ENCODE measurements at regions not wholly inside any gene's neighbourhood (a gene's known extent, or its start where the extent isn't known, plus 50 kb on each side); places are given as distances from the start of the nearest gene placed in this dataset.
"Not testable (repeated sequence)": the region's sequence is repeated elsewhere in the genome, so short reads cannot be mapped to it uniquely, and the experiment has no call there.

- TF ChIP-seq CTCF (IDR thresholded peaks at IDR 0.05; ENCODE audit: low read depth, low read length): no peak
- no peak for DNase-seq (ENCODE audit: extremely low read depth, low read depth)
These were observed 203.9 kb upstream of the IRS2 start for GRCh38 chr13:109990296-109990695.

GRCh38 chr13:109989686-109990085 is 203.3 kb upstream of the IRS2 start:
- DNase-seq (ENCODE audit: extremely low read depth, low read depth): no peak
- TF ChIP-seq CTCF (IDR thresholded peaks at IDR 0.05; ENCODE audit: low read depth, low read length): no peak

- no peak for TF ChIP-seq CTCF (IDR thresholded peaks at IDR 0.05; ENCODE audit: low read depth, low read length)
- DNase-seq (ENCODE audit: extremely low read depth, low read depth): no peak
These were observed 202.8 kb upstream of the IRS2 start for GRCh38 chr13:109989155-109989554.

GRCh38 chr13:109986851-109987250 is 200.5 kb upstream of the IRS2 start:
- no peak for TF ChIP-seq CTCF (IDR thresholded peaks at IDR 0.05; ENCODE audit: low read depth, low read length)
- no peak for DNase-seq (ENCODE audit: extremely low read depth, low read depth)

GRCh38 chr13:109985871-109986450 is 199.6 kb upstream of the IRS2 start:
- DNase-seq (ENCODE audit: extremely low read depth, low read depth): no peak
- no peak for TF ChIP-seq CTCF (IDR thresholded peaks at IDR 0.05; ENCODE audit: low read depth, low read length)

GRCh38 chr13:109983447-109983846 is 197.1 kb upstream of the IRS2 start:
- no peak for TF ChIP-seq CTCF (IDR thresholded peaks at IDR 0.05; ENCODE audit: low read depth, low read length)

GRCh38 chr13:109981000-109981399 is 194.6 kb upstream of the IRS2 start:
- TF ChIP-seq CTCF (IDR thresholded peaks at IDR 0.05; ENCODE audit: low read depth, low read length): no peak
- DNase-seq (ENCODE audit: extremely low read depth, low read depth): no peak

More at GRCh38 chr13:109983447-109983846, 197.1 kb upstream of the IRS2 start:
- no peak for DNase-seq (ENCODE audit: extremely low read depth, low read depth)

GRCh38 chr13:109979676-109980075 is 193.3 kb upstream of the IRS2 start:
- DNase-seq (ENCODE audit: extremely low read depth, low read depth): not testable (repeated sequence)
